Tibial nerve (tissue), 4 donors: ENCODE measurements at regions not wholly inside any gene's neighbourhood (a gene's known extent, or its start where the extent isn't known, plus 50 kb on each side); places are given as distances from the start of the nearest gene placed in this dataset.

Experiments
- DNase-seq, 2 donors: peaks; one replicate each; pipeline ENCODE4 v3.0.0-alpha.2; 2019; ENCODE audit warnings: low spot score in 2 of 2
- H3K27ac ChIP-seq, 4 donors: fragments of 200-600 bp; sonication (generic) in 3 of 4; one replicate each; pipeline ENCODE4 v1.5.1; 2017 to 2019; ENCODE audit warnings: mild to moderate bottlenecking in 1 of 4
- H3K27me3 ChIP-seq, 2 donors: fragments of 200-600 bp; sonication (generic) in 1 of 2; one replicate each; pipeline versions ENCODE4 v1.5.1 to v1.6.0; 2017 to 2019
- H3K36me3 ChIP-seq, 3 donors: fragments of 200-600 bp; sonication (generic); one replicate each; pipeline ENCODE4 v1.5.1; 2018 to 2019
- H3K4me1 ChIP-seq, 4 donors: fragments of 200-600 bp; sonication (generic) in 3 of 4; one replicate each; pipeline ENCODE4 v1.5.1; 2017 to 2019
- H3K4me3 ChIP-seq, 4 donors: fragments of 200-600 bp; sonication (generic) in 3 of 4; one replicate each; pipeline ENCODE4 v1.5.1; 2017 to 2019; ENCODE audit warnings: mild to moderate bottlenecking in 1 of 4, moderate library complexity in 1 of 4
- H3K9me3 ChIP-seq, 4 donors: fragments of 200-600 bp; sonication (generic) in 3 of 4; one replicate each; pipeline ENCODE4 v1.5.1; 2017 to 2019
- CTCF ChIP-seq, 5 experiments: fragments of 200-600 bp in 3 of 5; fragments of 450-650 bp in 2 of 5; sonication (generic) in 3 of 5; IDR thresholded peaks; one replicate each; pipeline ENCODE4 v1.5.1; 2016 to 2019; ENCODE audit warnings: antibody characterized with exemption in 5 of 5, mild to moderate bottlenecking in 3 of 5, moderate library complexity in 2 of 5
- EP300 ChIP-seq, 2 donors: sonication (generic); formaldehyde crosslinking; IDR thresholded peaks; one replicate each; pipeline ENCODE4 v1.6.1; 2017; ENCODE audit warnings: antibody characterized with exemption in 2 of 2, mild to moderate bottlenecking in 1 of 2
- POLR2A ChIP-seq, 2 donors: fragments of 450-650 bp; IDR thresholded peaks; one replicate each; pipeline ENCODE4 v1.6.1; 2017; ENCODE audit warnings: antibody characterized with exemption in 2 of 2, mild to moderate bottlenecking in 2 of 2, moderate library complexity in 2 of 2
- WGBS, 2 donors: methylation state at CpG; one replicate each; pipeline ENCODE4 v1.1.5; 2018; 5-methylcytosine and 5-hydroxymethylcytosine counted together

GRCh38 chr12:107275530-107275929 lies 182.2 kb upstream of the CRY1 start:
- H3K4me3 ChIP-seq: no peak overlapping the region
- 44 to 92% methylated on average over 1 of the region's 1 CpG for WGBS, 2 donors
- no peaks in the 10 kb centered on the region for H3K27me3 ChIP-seq
- TF ChIP-seq CTCF (IDR thresholded peaks at IDR 0.05) (no peak), EP300 (IDR thresholded peaks at IDR 0.05) (no peak), POLR2A (IDR thresholded peaks at IDR 0.05) (no peak)
- H3K36me3 ChIP-seq: no peaks in the 10 kb centered on the region
- no peak for DNase-seq
- peaks cover 0 to 14% (median 0%) of the 10 kb centered on the region in 4 donors for H3K9me3 ChIP-seq
- no peaks in the 10 kb centered on the region for H3K4me1 ChIP-seq
- H3K27ac ChIP-seq: no peak overlapping the region

GRCh38 chr12:107277855-107278254 lies 184.5 kb upstream of the CRY1 start:
- no peak overlapping the region for H3K4me3 ChIP-seq
- no peaks in the 10 kb centered on the region for H3K36me3 ChIP-seq
- H3K9me3 ChIP-seq: peaks cover 0 to 14% (median 0%) of the 10 kb centered on the region in 4 donors
- H3K27me3 ChIP-seq: no peaks in the 10 kb centered on the region
- 34 to 39% methylated on average over 1 of the region's 1 CpG for WGBS, 2 donors
- no peak overlapping the region for H3K27ac ChIP-seq
- TF ChIP-seq CTCF (IDR thresholded peaks at IDR 0.05): no peak
- TF ChIP-seq EP300 (IDR thresholded peaks at IDR 0.05): no peak
- TF ChIP-seq POLR2A (IDR thresholded peaks at IDR 0.05): no peak
- H3K4me1 ChIP-seq: no peaks in the 10 kb centered on the region
- DNase-seq: no peak

- TF ChIP-seq POLR2A (IDR thresholded peaks at IDR 0.05): no peak
- no peak for TF ChIP-seq EP300 (IDR thresholded peaks at IDR 0.05)
- TF ChIP-seq CTCF (IDR thresholded peaks at IDR 0.05): no peak
- no peak overlapping the region for H3K4me3 ChIP-seq
- 90 to 100% methylated on average over 1 of the region's 1 CpG for WGBS, 2 donors
- no peak overlapping the region for H3K27ac ChIP-seq
- no peaks in the 10 kb centered on the region for H3K27me3 ChIP-seq
- DNase-seq: no peak
- H3K4me1 ChIP-seq: no peaks in the 10 kb centered on the region
- H3K36me3 ChIP-seq: no peaks in the 10 kb centered on the region
- peaks cover 0 to 22% (median 0%) of the 10 kb centered on the region in 4 donors for H3K9me3 ChIP-seq
Measured at GRCh38 chr12:107282628-107283027, 189.3 kb upstream of the CRY1 start.

GRCh38 chr12:107283652-107284051 lies 190.3 kb upstream of the CRY1 start:
- 78 to 84% methylated on average over 4 of the region's 4 CpGs for WGBS, 2 donors
- H3K4me1 ChIP-seq: no peaks in the 10 kb centered on the region
- no peak overlapping the region for H3K4me3 ChIP-seq
- no peaks in the 10 kb centered on the region for H3K27me3 ChIP-seq
- H3K36me3 ChIP-seq: no peaks in the 10 kb centered on the region
- no peak for TF ChIP-seq CTCF (IDR thresholded peaks at IDR 0.05)
- TF ChIP-seq POLR2A (IDR thresholded peaks at IDR 0.05): no peak
- TF ChIP-seq EP300 (IDR thresholded peaks at IDR 0.05): no peak
- DNase-seq: no peak
- no peak overlapping the region for H3K27ac ChIP-seq
- H3K9me3 ChIP-seq: peaks cover 0 to 17% (median 0%) of the 10 kb centered on the region in 4 donors

- 93 to 97% methylated on average over 2 of the region's 2 CpGs for WGBS, 2 donors
- H3K27ac ChIP-seq: no peak overlapping the region
- no peaks in the 10 kb centered on the region for H3K4me1 ChIP-seq
- TF ChIP-seq CTCF (IDR thresholded peaks at IDR 0.05) (no peak), EP300 (IDR thresholded peaks at IDR 0.05) (no peak), POLR2A (IDR thresholded peaks at IDR 0.05) (no peak)
- peaks cover 0 to 12% (median 0%) of the 10 kb centered on the region in 4 donors for H3K9me3 ChIP-seq
- no peaks in the 10 kb centered on the region for H3K27me3 ChIP-seq
- no peak overlapping the region for H3K4me3 ChIP-seq
- DNase-seq: no peak
- H3K36me3 ChIP-seq: no peaks in the 10 kb centered on the region
Measured at GRCh38 chr12:107284692-107285091, 191.3 kb upstream of the CRY1 start.
